ENCODE measurements at regions not wholly inside any gene's neighbourhood (a gene's known extent, or its start where the extent isn't known, plus 50 kb on each side); places are given as distances from the start of the nearest gene placed in this dataset.

- no peak overlapping the region for H3K14ac ChIP-seq (ENCODE audit: insufficient read length)
- peak in 1 of 3 experiments; percentile 22; a peak in 1 of 4 replicates for TF ChIP-seq CTCF (IDR thresholded peaks at IDR 0.05; ENCODE audit: control extremely low read depth in 1 of 3, insufficient read depth in 1 of 3, low read depth in 1 of 3, low read length in 3 of 3)
- TF ChIP-seq CREB1 (IDR thresholded peaks at IDR 0.05), result no peak
- no peak overlapping the region for H3K4me3 ChIP-seq (ENCODE audit: extremely low read depth in 1 of 4, insufficient read depth in 2 of 4, low read depth in 3 of 4, low read length in 4 of 4)
- H3K56ac ChIP-seq (replicated peaks; ENCODE audit: insufficient read length, low read depth, low read length), result no peak overlapping the region
- no peaks in the 10 kb centered on the region for H3K9me3 ChIP-seq (ENCODE audit: insufficient read depth in 2 of 2, low read depth in 1 of 2, low read length in 1 of 2)
- no peak overlapping the region for H4K5ac ChIP-seq (ENCODE audit: insufficient read length, low read depth, low read length)
- H2AK5ac ChIP-seq (ENCODE audit: low read depth, low read length), result no peak overlapping the region
- H3K79me1 ChIP-seq (ENCODE audit: low read depth, low read length), result no peaks in the 10 kb centered on the region
- H2BK12ac ChIP-seq (ENCODE audit: low read depth, low read length), result no peak overlapping the region
- no peak overlapping the region for H3K18ac ChIP-seq (ENCODE audit: extremely low read depth, low read length)
- H3K9ac ChIP-seq (replicated peaks in 1 of 4; ENCODE audit: extremely low read depth in 1 of 4, low read depth in 3 of 4, low read length in 3 of 4), result no peak overlapping the region
- H3K4me2 ChIP-seq (ENCODE audit: insufficient read depth in 1 of 2, low read depth in 2 of 2, low read length in 2 of 2), result no peak overlapping the region
- FAIRE-seq (no peak), DNase-seq (ENCODE audit: low read depth in 1 of 2, low spot score in 2 of 2) (no peak)
- no peaks in the 10 kb centered on the region for H3K36me3 ChIP-seq (ENCODE audit: control insufficient read depth in 2 of 4, insufficient read depth in 4 of 4, low read length in 3 of 4)
- peaks cover 0 to 1% (median 0%) of the 10 kb centered on the region in 4 experiments; a peak in 4 of 7 replicates for H3K27me3 ChIP-seq (replicated peaks in 1 of 4; ENCODE audit: control insufficient read depth in 3 of 4, extremely low read depth in 1 of 4, insufficient read depth in 3 of 4, low read length in 3 of 4)
- H4K20me1 ChIP-seq (replicated peaks in 1 of 2; ENCODE audit: control insufficient read depth in 1 of 2, insufficient read depth in 2 of 2, low read length in 2 of 2), result no peaks in the 10 kb centered on the region
- ChIA-PET CTCF (ENCODE audit: partially characterized antibody) (interaction anchor here (0.8 to 2.1 kb wide), 8 partner anchors 14 to 168 kb away, joined by 3 to 5 read pairs (median 4); no protein-coding TSS in a partner anchor), POLR2A (ENCODE audit: partially characterized antibody) (interaction anchor here (1.0 kb wide), 1 partner anchor 37 kb away, joined by 3 read pairs; no protein-coding TSS in a partner anchor)
- no peak overlapping the region for H3K23ac ChIP-seq (ENCODE audit: insufficient read length)
- no peak overlapping the region for H2BK15ac ChIP-seq (ENCODE audit: low read length)
- H2BK120ac ChIP-seq (replicated peaks; ENCODE audit: low read depth, low read length), result no peak overlapping the region
- no peak overlapping the region for H4K8ac ChIP-seq (ENCODE audit: extremely low read depth, insufficient read depth, low read length)
- no peak overlapping the region for H3K4ac ChIP-seq (replicated peaks; ENCODE audit: insufficient read length, low read depth, low read length)
- H2AFZ ChIP-seq (ENCODE audit: low read length), result no peak overlapping the region
- no peaks in the 10 kb centered on the region for H3K23me2 ChIP-seq (ENCODE audit: low read depth, low read length)
- H3K79me2 ChIP-seq (ENCODE audit: control insufficient read depth in 1 of 2, insufficient read depth in 2 of 2, low read length in 2 of 2), result no peaks in the 10 kb centered on the region
- H3K27ac ChIP-seq (ENCODE audit: low read depth, low read length), result no peak overlapping the region
- no peak overlapping the region for H2BK5ac ChIP-seq (ENCODE audit: low read depth, low read length)
- 0 out of 7 replicates have a peak, but pooled peaks cover 0 to 1% (median 0%) of the 10 kb centered on the region in 4 experiments for H3K4me1 ChIP-seq (replicated peaks in 1 of 4; ENCODE audit: control insufficient read depth in 3 of 4, insufficient read depth in 4 of 4, low read length in 3 of 4)
- WGBS, 2 experiments (ENCODE audit: extremely low coverage in 1 of 2, insufficient coverage in 1 of 2, insufficient read length in 1 of 2, insufficient replicate concordance in 2 of 2, low coverage in 1 of 2, low lambda C conversion rate in 2 of 2, missing lambda C conversion rate in 1 of 2), result 80% methylated on average over 4 of the region's 4 CpGs; no CpG with 5 or more reads in 1 of the 2 experiments
- H2BK20ac ChIP-seq (ENCODE audit: low read length), result no peak overlapping the region
- H4K91ac ChIP-seq (replicated peaks; ENCODE audit: insufficient read length, low read length), result no peak overlapping the region
Observed at GRCh38 chr12:53870117-53870516, 68.5 kb upstream of the HOXC13 start.

All from H1 (cell line).